Chondrocyte (in vitro differentiated cells): ENCODE measurements at regions not wholly inside any gene's neighbourhood (a gene's known extent, or its start where the extent isn't known, plus 50 kb on each side); places are given as distances from the start of the nearest gene placed in this dataset.
"Not testable (repeated sequence)": the region's sequence is repeated elsewhere in the genome, so short reads cannot be mapped to it uniquely, and the experiment has no call there.

Experiments
- DNase-seq: peaks from one replicate; pipeline ENCODE4 v3.0.0; 2021; ENCODE audit warnings: mixed read lengths, low spot score
- H3K27ac Mint-ChIP-seq: one replicate; pipeline ENCODE4 v1.8.0; 2021; ENCODE audit warnings: mild to moderate bottlenecking, moderate library complexity, mixed read lengths; ENCODE audit not compliant: unreplicated experiment
- H3K27me3 Mint-ChIP-seq: 2 replicates; pipeline ENCODE4 v1.8.0; 2021; ENCODE audit warnings: low read depth, mixed read lengths
- H3K36me3 Mint-ChIP-seq: 2 replicates; pipeline ENCODE4 v1.8.0; 2021; ENCODE audit warnings: low read depth, mixed read lengths
- H3K4me1 Mint-ChIP-seq: 2 replicates; pipeline ENCODE4 v1.8.0; 2021; ENCODE audit warnings: low read depth, mild to moderate bottlenecking, mixed read lengths
- H3K4me3 Mint-ChIP-seq: one replicate; pipeline ENCODE4 v1.8.0; 2021; ENCODE audit warnings: mild to moderate bottlenecking, moderate library complexity, mixed read lengths; ENCODE audit not compliant: unreplicated experiment
- H3K9me3 Mint-ChIP-seq: 2 replicates; pipeline ENCODE4 v1.8.0; 2021; ENCODE audit warnings: low read depth, mixed read lengths
- CTCF ChIP-seq: fragments of 200-600 bp; sonication (generic); IDR thresholded peaks from 2 replicates; pipeline ENCODE4 v1.5.0; 2021; ENCODE audit warnings: antibody characterized with exemption, mild to moderate bottlenecking, moderate library complexity

- H3K27ac Mint-ChIP-seq = no peak overlapping the region
- H3K9me3 Mint-ChIP-seq = no peaks in the 10 kb centered on the region
- no peak overlapping the region for H3K4me3 Mint-ChIP-seq
- peaks cover 15% of the 10 kb centered on the region for H3K4me1 Mint-ChIP-seq
- no peak for DNase-seq
- H3K36me3 Mint-ChIP-seq = no peaks in the 10 kb centered on the region
- no peaks in the 10 kb centered on the region for H3K27me3 Mint-ChIP-seq
- TF ChIP-seq CTCF = no peak
Measured at GRCh38 chr6:109251839-109252238, 130.4 kb downstream of the CD164 start.

GRCh38 chr6:109250544-109251156, 131.6 kb downstream of the CD164 start:
- not testable (repeated sequence) for H3K36me3 Mint-ChIP-seq
- peak overlapping the region; percentile 50 for H3K4me3 Mint-ChIP-seq

GRCh38 chr6:109243863-109244825, 138.1 kb downstream of the CD164 start:
- no peaks in the 10 kb centered on the region for H3K27me3 Mint-ChIP-seq
- H3K4me3 Mint-ChIP-seq = no peak overlapping the region
- no peak overlapping the region for H3K27ac Mint-ChIP-seq
- H3K36me3 Mint-ChIP-seq = no peaks in the 10 kb centered on the region
- no peak for DNase-seq
- TF ChIP-seq CTCF = no peak
- H3K4me1 Mint-ChIP-seq = peaks cover 12% of the 10 kb centered on the region
- no peaks in the 10 kb centered on the region for H3K9me3 Mint-ChIP-seq

More at GRCh38 chr6:109250544-109251156, 131.6 kb downstream of the CD164 start:
- H3K27me3 Mint-ChIP-seq, H3K27ac Mint-ChIP-seq, DNase-seq, H3K9me3 Mint-ChIP-seq: not testable (repeated sequence)
- H3K4me1 Mint-ChIP-seq = peaks cover 11% of the 10 kb centered on the region

- H3K4me1 Mint-ChIP-seq = peaks cover 12% of the 10 kb centered on the region
- no peaks in the 10 kb centered on the region for H3K9me3 Mint-ChIP-seq
- no peak overlapping the region for H3K4me3 Mint-ChIP-seq
- H3K36me3 Mint-ChIP-seq = no peaks in the 10 kb centered on the region
- TF ChIP-seq CTCF = no peak
- H3K27ac Mint-ChIP-seq = no peak overlapping the region
- H3K27me3 Mint-ChIP-seq = no peaks in the 10 kb centered on the region
- DNase-seq = no peak
Measured at GRCh38 chr6:109242925-109243324, 139.3 kb downstream of the CD164 start.

DNA sequence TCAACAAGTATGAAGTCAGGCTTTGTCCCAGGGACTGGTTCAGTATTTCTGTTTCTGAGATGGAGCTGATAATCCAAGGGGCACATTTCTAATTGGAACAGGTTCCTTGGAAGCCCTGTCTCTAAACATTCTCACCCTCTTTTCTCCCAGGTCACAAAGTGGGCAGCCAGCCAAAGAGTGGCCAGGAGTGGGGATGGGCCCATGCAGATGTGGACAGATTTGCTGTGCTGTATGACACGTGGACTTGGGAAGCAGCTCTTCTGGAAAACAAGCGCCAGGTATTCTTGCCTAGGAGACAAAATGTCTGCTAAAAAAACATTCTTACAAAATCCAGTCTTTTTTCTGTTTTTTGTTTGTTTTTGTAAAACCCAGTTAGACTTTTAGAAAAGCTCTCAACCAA, 140.2 kb downstream of the CD164 start:
- TF ChIP-seq CTCF = no peak

More for the DNA sequence above, 140.2 kb downstream of the CD164 start:
- H3K4me1 Mint-ChIP-seq = peaks cover 12% of the 10 kb centered on the region
- H3K9me3 Mint-ChIP-seq = no peaks in the 10 kb centered on the region
- no peak overlapping the region for H3K4me3 Mint-ChIP-seq
- no peaks in the 10 kb centered on the region for H3K36me3 Mint-ChIP-seq
- no peaks in the 10 kb centered on the region for H3K27me3 Mint-ChIP-seq
- H3K27ac Mint-ChIP-seq = no peak overlapping the region
- DNase-seq = no peak
